ENCODE measurements at regions not wholly inside any gene's neighbourhood (a gene's known extent, or its start where the extent isn't known, plus 50 kb on each side); places are given as distances from the start of the nearest gene placed in this dataset.

DNA sequence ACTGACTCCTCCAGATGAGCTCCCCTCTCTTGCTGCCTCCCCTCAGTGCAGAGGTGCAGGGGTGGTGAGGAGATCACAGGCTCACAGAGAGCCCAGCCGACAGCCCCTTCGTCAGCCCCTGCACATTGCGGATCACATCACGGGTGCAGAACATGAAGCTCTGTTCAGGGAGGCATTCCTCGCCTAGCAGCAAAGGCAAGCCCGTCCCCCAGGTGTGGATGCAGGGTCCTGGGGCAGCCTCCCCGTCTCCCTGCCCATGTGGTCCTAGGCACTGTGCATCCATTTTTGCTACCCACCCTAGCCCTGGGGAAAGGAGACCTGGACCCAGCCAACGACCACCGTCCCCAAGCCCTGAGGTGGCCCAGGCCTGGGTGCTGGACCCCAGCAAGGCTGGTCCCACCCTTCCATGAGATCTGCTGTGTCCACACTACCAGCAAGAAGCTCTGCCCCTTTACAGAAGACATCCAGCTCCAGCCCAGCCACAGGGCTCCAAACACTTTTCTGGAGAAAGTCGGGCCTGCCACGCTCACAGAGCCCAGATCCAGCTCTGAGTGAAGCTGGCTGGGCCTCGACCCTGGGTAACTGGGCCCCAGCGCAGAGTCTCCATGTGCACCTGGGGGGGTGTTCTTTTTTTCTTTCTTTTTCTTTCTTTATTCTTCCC is 248.7 kb downstream of the NPHP4 start:
- Mint-ChIP-seq H3K27ac (no peak overlapping the region), H3K9me3 (no peaks in the 10 kb centered on the region), H3K36me3 (ENCODE audit: low read depth) (no peaks in the 10 kb centered on the region), H3K4me1 (ENCODE audit: low read depth) (peaks cover 5% of the 10 kb centered on the region), H3K4me3 (no peak overlapping the region), H3K27me3 (peaks cover 16% of the 10 kb centered on the region)
- ATAC-seq (no peak), DNase-seq (no peak)
- TF ChIP-seq, protein P1, sequence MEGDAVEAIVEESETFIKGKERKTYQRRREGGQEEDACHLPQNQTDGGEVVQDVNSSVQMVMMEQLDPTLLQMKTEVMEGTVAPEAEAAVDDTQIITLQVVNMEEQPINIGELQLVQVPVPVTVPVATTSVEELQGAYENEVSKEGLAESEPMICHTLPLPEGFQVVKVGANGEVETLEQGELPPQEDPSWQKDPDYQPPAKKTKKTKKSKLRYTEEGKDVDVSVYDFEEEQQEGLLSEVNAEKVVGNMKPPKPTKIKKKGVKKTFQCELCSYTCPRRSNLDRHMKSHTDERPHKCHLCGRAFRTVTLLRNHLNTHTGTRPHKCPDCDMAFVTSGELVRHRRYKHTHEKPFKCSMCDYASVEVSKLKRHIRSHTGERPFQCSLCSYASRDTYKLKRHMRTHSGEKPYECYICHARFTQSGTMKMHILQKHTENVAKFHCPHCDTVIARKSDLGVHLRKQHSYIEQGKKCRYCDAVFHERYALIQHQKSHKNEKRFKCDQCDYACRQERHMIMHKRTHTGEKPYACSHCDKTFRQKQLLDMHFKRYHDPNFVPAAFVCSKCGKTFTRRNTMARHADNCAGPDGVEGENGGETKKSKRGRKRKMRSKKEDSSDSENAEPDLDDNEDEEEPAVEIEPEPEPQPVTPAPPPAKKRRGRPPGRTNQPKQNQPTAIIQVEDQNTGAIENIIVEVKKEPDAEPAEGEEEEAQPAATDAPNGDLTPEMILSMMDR (IDR thresholded peaks at IDR 0.05) = no peak
- CTCF ChIA-PET = interaction anchor here (1.1 to 2.7 kb wide), 2 partner anchors 229 to 233 kb away, joined by 3 to 42 read pairs; no protein-coding TSS in a partner anchor
- intact Hi-C loops (cut with micrococcal nuclease) = no loop called here
- POLR2A ChIA-PET = no interaction called here

GRCh38 chr1:5742801-5743200 is 249.4 kb downstream of the NPHP4 start:
- DNase-seq (no peak), ATAC-seq (no peak)
- H3K4me1 Mint-ChIP-seq (ENCODE audit: low read depth) = peaks cover 5% of the 10 kb centered on the region
- no peaks in the 10 kb centered on the region for H3K36me3 Mint-ChIP-seq (ENCODE audit: low read depth)
- intact Hi-C loops (cut with micrococcal nuclease) = no loop called here
- TF ChIP-seq, protein P1 (IDR thresholded peaks at IDR 0.05) = no peak
- peaks cover 16% of the 10 kb centered on the region for H3K27me3 Mint-ChIP-seq
- no peaks in the 10 kb centered on the region for H3K9me3 Mint-ChIP-seq
- POLR2A ChIA-PET = no interaction called here
- H3K4me3 Mint-ChIP-seq = no peak overlapping the region
- CTCF ChIA-PET = interaction anchor here (1.3 kb wide), 1 partner anchor 228 kb away, joined by 4 read pairs; no protein-coding TSS in a partner anchor
- no peak overlapping the region for H3K27ac Mint-ChIP-seq

DNA sequence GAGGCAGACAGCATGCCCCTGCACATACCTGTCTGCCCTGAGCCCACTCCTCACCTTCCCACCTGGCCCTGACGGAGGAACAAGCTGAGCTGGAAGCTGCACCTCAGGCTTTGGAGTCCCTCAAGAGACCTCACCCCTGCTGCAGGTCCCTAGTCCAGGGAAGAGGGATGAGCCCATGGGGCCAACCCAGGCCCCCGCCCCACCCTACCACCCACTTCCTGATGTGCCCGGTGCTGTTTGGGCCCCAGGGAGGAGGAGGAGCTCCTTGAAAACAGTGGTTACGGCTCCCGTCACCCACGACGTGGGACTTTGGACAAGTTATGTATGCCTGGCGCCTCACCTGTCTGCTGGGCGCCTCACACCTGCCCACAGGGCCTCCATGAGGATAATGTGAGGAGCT is 250.2 kb downstream of the NPHP4 start:
- no peak for DNase-seq
- H3K4me3 Mint-ChIP-seq = no peak overlapping the region

GRCh38 chr1:5740865-5741860 is 251.1 kb downstream of the NPHP4 start:
- Mint-ChIP-seq H3K9me3 (no peaks in the 10 kb centered on the region), H3K36me3 (ENCODE audit: low read depth) (no peaks in the 10 kb centered on the region), H3K27ac (no peak overlapping the region), H3K4me3 (no peak overlapping the region), H3K27me3 (peaks cover 18% of the 10 kb centered on the region), H3K4me1 (ENCODE audit: low read depth) (peaks cover 5% of the 10 kb centered on the region)
- intact Hi-C loops (cut with micrococcal nuclease) = no loop called here
- DNase-seq (no peak), ATAC-seq (no peak)
- TF ChIP-seq, protein P1 (IDR thresholded peaks at IDR 0.05) = no peak
- ChIA-PET POLR2A (no interaction called here), CTCF (interaction anchor here (0.8 to 1.3 kb wide), 2 partner anchors 226 to 231 kb away, joined by 4 to 5 read pairs; no protein-coding TSS in a partner anchor)

More for the DNA sequence above, 250.2 kb downstream of the NPHP4 start:
- intact Hi-C loops (cut with micrococcal nuclease) = no loop called here
- Mint-ChIP-seq H3K9me3 (no peaks in the 10 kb centered on the region), H3K27ac (no peak overlapping the region), H3K36me3 (ENCODE audit: low read depth) (no peaks in the 10 kb centered on the region), H3K27me3 (peaks cover 16% of the 10 kb centered on the region), H3K4me1 (ENCODE audit: low read depth) (peaks cover 5% of the 10 kb centered on the region)
- ATAC-seq = no peak
- TF ChIP-seq, protein P1 (IDR thresholded peaks at IDR 0.05) = no peak
- CTCF ChIA-PET = interaction anchor here (1.3 kb wide), 1 partner anchor 227 kb away, joined by 4 read pairs; no protein-coding TSS in a partner anchor
- POLR2A ChIA-PET = no interaction called here

Data from activated CD8-positive, alpha-beta T cell treated with anti-CD3 and anti-CD28 coated beads for 36 hours (primary cell).